Fibroblast of upper back skin (primary cell): ENCODE measurements at regions not wholly inside any gene's neighbourhood (a gene's known extent, or its start where the extent isn't known, plus 50 kb on each side); places are given as distances from the start of the nearest gene placed in this dataset.
A peak's percentile ranks its signal among the peaks of the same experiment; 100 is the strongest.
"Not testable (repeated sequence)": the region's sequence is repeated elsewhere in the genome, so short reads cannot be mapped to it uniquely, and the experiment has no call there.

Experiments used
- DNase-seq: peaks from one replicate; pipeline ENCODE4 v3.0.0-alpha.2; 2013

DNA sequence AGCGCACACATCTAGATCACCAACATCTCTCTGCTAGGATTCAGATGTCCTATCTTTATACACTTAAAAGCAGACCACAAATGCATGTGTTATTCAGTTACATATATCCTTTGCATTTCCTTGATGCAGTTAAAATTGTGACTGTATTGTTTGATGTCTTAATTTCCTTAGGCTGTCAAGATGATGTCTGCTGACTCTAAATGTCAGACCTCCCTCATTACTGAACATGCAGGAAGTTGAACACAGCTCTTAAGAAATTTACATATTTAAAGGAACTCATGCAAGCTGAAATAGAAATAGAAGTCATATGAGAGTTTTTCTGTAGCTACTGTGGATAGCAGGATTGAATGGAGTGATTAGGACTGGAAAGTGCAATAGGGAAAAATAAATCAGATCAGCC is 336.5 kb upstream of the SEMA6A start:
- no peak for DNase-seq

DNA sequence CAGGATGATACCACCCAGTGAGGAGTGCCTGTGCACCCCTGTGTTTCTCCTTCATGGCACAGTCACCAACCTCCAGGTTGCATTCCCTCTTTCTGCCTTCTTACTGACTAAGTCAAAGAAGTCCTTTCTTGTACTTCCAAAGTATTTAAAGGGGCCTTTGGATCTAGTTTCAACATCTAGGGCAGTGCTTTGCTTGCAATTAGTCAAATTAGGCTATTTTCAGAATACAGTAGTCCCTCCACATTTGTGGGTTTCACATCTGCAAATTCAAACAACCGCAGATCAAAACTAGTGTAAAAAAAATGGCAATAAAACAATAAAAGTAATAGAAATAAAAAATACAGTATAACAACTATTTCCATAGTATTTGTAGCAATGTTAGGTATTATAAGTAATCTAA is 333.9 kb upstream of the SEMA6A start:
- DNase-seq = no peak

DNA sequence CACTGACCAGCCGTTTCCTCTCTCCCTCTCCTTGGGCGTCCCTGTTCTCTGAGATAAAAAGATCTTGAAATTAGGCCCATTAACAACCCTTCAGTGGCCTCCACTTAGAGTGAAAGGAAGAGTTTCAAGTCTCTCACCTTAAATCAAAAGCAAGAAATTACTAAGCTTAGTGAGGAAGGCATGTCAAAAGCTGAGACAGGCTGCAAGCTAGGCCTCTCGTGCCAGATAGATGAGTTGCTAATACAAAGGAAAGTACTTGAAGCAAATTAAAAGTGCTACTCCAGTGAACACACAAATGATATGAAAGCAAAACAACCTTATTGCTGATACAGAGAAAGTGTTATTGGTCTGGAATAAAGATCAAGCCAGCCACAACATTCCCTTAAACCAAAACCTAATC is 331.3 kb upstream of the SEMA6A start:
- DNase-seq = no peak

DNA sequence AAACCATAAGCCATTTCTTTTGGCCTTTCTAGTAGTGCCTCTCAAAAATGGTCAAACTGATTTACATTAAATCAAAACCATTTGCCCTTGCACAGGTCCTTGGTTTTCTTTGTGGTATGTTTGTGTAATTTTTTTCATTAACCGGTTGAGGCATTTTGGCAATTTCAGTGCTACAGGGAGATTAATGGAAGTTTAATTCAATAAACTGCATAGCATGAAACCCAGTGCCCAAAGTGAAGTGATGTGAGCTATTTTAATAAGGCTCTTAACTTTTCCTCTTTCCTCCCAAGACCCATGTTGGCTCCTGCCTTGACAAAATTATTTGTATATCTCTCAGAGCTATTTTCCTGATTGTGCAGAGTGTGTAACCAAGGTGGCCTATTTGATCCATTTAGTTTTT is 326.2 kb upstream of the SEMA6A start:
- no peak for DNase-seq

DNA sequence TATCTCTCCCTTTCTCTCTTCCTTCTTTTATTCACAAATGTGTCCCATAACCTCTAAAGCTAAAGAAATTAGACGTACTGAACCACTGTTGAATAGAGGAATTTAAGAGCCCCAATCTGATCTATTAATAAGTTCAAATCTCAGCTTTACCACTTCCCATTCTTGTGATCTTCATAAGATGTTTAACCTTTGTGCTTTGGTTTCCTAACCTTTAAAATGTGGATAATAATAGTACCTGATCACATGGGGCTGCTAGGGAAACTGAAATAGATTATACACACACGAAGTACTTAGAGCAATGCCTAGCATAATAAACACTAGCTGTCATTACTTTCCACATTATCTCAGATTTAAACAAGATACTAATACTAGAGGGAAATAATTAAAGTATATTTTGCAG is 324.3 kb upstream of the SEMA6A start:
- DNase-seq = no peak

DNA sequence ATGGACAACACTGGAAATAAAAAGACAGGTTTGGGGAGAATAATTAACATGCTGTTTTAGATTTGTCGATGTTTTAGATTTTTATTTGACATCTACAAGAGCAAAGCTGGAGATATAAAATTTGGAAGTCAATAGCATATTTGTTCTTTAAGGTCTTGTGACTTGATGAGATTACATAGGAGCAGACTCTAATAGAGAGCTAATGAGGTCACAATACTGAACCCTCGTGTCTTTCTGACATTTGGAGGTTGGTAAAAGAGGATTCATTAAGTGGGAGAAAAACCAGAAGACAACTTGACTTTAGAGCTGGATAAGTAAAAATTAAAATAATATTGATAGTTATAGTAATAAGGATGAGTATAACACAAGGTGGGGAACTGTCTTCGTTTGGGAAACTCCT is 322.7 kb upstream of the SEMA6A start:
- DNase-seq = no peak

DNA sequence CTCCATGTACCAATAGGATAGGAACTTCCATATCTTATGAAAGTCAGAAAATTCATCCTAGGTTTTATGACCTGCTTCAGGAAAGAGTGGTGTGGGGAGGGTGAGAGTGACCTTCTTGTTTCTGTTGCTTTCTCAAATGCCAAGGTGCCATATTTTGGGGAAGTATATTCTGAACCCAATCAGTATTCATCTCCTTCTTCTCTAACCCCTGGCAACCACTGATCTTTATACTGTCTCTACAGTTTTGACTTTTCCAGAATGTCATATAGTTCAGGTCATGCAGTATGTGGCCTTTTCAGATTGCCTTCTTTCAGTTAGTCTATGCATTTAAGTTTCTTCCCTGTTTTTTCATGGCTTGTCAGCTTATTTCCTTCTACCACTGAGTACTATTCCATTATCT is 321.4 kb upstream of the SEMA6A start:
- no peak for DNase-seq

DNA sequence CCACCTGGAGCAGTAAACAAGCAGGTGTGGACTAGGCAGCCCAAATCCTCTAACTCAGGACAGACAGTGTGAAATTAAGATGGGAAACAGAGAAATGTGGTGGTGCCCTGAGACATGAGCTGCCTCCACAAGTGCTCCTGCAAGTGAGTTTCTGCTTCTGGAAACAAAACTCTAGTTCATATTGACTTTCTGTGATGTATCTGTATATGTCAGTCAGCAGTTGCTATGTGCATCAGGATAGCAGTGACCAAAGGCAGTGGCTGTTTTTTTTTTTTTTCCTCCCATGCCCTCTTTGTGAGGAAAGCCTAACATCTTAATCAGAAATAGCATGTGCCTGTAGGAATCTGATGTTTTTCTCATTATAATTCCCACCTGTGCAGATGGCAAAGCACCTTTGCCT is 318.4 kb upstream of the SEMA6A start:
- DNase-seq = no peak

DNA sequence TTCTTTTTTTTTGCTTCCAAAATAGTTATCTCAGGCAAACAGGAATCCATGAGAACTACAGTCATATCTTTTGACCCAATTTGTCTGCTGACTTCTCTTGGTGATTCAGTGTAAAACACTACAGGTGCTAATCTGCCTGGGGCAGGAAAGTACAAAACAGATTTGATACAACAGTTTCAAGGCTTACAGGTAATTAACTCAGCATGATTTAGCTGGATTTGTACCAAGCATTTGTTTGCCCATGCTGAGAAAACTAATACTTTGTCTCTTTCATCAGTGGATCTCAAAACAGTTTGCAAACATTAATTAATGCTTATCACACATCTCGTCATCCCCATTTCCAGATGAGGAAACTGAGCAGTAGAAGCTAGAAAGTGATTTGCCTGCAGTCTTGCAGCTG is 312.5 kb upstream of the SEMA6A start:
- DNase-seq = no peak

DNA sequence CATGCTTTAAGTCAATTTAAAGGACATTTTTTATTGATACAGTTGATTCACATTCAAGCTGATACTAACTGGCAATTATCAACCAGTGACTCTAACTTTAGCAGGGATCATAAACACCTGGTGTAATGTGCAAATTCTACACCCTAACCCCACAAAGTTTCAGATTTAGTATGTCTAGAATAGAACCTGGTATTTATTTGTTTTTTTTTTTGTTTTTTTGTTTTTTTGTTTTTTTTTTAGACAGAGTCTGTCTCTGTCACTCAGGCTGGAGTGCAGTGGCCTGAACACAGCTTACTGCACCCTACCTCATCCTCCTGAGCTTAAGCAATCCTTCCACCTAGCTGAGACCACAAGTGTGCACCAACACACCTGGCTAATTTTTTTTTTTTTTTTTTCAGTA is 311.2 kb upstream of the SEMA6A start:
- DNase-seq = no peak

DNA sequence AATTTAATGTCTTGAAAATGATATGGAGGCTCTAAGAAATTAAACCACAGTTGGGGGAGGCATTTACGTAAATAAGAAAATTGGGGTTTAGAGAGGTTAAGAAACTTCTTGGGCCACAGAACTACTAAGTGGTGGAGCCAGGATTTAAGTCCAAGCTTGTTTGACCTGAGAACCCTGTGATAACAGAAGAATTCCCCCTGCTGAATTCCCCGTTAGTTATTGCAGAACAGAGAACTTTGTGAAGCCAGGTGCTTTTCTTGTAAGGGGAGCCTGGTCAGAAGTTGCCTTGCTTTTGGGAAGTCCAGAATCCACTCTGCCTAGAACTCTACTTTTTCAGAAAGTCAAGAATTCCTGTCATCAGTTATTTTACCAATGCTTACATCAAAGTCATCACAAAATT is 309.3 kb upstream of the SEMA6A start:
- DNase-seq = no peak

DNA sequence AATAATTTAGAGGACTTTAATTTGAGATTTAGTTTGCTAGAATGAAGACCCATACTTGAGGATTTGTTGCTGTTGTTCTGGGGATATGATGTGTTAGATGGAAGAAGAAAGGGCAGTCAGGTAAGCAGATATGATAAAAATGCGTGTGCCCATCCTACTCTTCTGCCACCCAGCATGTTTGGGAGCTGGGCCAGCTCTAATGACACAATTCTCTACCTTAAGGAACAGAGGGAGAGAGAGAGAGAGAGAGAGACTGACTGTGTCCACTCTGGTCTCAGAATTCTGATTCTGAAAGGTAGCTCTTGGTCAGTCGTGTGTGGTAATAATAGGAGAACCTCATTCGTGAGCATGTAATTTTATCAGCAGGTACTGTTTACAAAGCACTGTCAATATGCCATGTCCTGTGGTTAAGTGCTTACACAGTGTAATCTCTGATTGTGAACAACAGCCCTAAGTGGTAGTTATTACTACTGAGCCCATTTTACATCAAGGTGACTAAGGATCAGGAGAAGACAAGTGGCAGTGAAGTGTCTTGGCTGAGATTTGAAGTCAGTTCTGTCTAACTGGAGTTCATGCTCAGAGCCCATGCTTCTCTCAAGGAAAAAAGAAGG is 307.4 kb upstream of the SEMA6A start:
- DNase-seq = no peak

DNA sequence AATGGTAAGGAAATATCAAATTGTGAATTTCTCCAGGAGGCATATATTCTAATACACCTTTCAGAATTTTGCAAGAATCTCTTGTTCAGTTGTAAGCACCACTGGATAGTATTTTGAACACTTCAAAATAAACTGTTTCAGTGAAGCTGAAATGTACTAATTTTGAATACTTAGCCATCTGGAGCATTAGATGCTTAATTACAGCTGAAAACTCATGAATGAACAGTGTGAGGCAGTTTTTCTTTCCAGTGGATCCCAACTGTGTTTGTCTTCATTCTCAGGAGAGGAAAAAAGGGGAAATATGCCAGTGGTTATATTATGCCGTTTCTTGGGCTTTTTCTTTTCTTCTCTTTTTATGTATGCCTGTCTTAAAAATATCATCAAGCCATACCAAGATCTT is 306.0 kb upstream of the SEMA6A start:
- DNase-seq = no peak

DNA sequence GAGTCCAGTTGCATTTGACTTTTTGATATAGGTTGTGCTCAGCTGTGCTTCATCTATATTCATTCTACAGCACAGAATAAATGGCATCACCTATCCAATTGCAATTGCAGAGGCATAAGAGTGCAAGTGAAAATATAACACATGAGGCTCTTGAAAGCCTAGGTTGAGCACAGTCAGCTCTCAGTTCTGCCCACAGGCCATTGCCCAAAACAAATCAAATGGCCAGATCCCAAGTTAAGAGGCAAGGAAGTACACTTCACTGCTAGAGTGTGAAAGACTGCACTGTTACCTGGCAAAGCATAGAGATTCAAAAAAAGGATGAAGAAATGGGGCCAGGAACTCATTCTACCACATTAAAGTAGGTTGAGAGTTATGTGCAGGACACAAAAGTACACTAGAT is 305.5 kb upstream of the SEMA6A start:
- no peak for DNase-seq

DNA sequence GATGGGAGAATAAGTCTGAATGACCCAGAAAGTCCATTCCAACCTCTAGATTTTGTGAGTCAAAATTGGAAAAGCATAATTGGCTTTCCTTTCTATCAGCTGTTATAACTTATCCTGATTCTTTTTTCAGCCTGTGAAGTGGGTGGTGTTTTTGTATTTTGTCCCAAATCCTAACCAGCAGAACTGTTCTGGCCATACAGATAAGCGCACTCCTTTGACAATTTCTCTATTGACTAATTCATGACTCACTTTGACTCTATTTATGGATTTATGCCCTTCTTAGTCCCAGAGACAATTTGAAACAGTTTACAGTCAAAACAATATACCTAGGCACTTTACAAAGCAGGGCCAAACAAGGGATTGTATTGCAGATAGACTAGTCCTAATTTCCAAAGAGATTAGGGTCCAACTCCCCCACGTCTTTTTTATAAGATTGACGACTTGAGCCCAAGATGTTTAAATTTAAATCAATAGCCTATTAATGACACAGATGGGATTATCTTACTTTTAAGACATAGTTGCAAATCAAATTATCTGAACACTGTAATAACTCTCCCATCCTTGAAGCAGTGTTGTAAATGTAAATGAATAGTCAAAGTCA is 301.7 kb upstream of the SEMA6A start:
- no peak for DNase-seq

DNA sequence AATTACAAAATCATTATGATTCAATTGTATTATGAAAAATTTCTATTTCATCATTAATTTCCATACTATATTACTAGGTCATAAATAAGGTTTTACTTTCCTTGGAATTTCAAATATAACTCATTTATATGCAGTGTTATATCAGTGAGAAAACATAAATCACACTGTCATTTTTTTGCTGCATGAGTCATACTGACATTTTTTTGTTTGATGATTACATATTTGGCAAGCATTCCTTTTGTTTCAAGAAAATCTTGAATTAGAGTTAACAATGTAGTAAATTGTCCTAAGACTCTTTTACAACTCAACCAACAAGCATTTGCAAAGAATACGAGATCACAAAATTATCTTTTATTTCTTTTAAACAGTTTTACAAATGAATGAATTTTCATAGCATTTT is 298.4 kb upstream of the SEMA6A start:
- DNase-seq = peak; percentile 9

DNA sequence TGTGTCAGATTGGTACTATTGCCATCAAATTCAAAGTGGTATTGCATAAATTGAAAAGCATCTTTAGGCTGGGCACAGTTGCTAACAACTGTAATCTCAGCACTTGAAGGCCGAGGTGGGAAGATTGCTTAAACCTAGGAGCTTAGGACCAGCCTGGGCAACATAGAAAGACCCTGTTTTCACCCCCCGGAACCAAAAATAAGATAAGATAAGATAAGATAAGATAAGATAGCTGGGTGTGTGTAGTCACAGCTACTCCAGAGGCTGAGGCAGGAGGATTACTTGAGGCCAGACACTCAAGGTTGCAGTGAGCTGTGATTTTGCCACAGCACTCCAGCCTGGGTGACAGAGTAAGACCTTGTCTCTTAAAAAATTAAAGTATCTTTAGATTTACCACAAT is 297.9 kb upstream of the SEMA6A start:
- DNase-seq = no peak

DNA sequence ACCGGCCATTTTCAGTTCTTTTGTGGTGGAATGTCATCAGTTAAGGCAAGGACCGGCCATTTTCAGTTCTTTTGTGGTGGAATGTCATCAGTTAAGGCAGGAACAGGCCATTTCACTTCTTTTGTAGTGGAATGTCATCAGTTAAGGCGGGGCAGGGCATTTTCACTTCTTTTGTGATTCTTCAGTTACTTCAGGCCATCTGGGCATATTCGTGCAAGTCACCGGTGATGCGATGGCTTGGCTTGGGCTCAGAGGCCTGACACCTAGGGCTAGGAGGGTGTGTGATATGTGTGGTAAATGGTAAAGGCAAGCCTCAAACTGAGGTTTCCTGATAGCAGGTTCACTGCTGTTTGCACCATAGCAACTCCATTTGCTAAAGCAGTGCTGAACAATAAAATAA is 293.2 kb upstream of the SEMA6A start:
- DNase-seq = not testable (repeated sequence)

DNA sequence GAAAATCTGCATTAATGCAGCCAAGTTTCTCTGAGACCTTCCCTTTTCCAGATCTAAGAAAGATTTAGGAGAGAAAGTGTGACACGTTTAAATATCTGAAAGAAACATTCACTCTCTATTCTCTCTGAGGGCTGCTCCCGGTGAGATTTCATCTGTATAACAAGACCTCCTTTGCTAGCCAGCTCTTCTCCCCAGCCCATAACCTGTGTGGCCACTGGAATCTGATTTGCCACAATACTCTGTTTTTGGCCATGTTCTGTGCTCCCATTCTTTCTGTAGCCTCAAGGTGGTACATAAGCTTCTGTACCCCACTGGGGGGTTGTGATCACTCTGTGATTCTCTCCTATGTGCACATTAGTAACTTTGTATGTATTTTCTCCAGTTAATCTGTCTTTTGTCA is 291.0 kb upstream of the SEMA6A start:
- no peak for DNase-seq

DNA sequence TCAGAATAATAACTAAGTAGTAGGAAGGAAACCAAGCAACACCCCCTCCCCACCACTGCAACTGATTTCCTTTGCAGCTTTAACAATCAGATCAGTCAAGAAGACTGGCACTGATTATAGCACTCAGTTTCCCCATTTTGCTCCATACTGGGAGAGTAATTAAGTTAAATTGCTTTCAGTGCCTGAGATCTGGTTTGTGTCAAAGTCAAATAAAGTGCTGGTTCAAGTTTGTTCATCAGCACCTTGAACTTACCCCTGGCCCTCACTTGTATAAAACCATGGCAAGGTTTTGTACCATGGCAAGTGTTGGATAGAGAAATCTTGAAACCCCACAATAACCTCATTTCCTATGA is 290.2 kb upstream of the SEMA6A start:
- DNase-seq = no peak

DNA sequence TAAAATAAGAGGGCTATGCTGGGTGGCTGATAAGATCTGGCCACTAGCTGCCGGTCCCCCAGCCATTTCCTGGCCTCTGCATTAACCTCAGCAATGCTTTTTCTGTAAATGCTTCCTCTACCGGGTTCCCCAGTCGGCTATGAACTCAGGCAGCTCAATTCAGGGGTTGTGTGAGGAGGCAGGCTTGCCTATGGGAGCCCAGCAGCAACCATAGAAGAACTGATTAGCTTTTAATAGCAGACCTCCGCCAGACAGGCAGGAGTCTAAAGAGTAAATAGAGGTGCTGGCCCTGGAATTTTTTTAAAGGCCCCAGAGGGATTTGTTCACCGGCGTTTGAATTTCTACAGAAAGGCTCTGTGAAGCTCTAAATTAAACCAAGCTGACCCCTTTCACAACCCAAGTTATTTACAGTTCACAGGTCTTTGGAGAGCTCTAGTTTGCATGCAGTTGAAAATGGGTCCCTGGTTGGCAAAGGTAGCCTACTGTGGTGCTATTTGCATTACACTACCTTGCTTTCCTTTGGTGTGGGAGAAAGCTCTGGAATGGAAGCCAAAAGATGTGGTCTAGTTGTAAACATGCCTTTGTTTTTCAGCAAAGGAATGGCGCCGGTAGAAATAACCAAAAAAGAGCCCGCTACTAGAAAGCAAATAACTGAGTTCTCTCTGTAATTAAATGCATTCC is 289.7 kb upstream of the SEMA6A start:
- no peak for DNase-seq

DNA sequence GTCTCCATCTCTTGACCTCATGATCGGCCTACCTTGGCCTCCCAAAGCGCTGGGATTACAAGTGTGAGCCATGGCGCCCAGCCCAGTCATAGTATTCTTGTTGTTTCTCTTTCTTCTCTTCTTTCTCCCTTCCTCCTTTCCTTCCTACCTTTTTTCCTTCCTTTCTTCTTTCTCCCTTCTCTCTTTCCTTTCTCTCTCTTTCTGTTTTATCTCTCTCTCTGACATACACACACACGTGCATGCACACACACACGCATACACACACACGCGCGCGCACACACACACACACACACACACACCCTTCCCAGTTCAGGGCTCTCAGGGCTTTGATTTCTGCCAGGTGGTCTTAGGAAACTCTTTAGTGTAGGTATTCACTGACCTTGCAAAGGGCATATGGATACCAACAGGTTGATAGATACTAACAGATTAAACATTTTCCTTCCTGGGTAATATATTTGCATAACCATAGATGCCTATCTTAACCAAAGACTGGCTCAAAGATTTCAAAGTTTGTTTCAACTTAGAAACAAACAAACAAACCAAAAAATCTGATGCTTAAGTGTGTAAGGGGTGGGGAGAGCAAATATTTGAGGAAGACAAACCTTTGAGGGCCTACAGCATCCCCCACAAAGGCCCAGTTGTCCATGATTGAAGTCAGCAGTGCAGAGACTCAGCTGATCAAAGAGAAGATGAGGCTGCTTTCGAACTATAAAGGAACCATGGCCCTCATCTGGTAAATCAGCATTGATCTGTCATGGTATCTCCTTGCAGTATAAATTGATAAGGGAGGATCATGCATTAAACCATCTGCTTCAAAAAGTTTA is 288.2 kb upstream of the SEMA6A start:
- DNase-seq = no peak

DNA sequence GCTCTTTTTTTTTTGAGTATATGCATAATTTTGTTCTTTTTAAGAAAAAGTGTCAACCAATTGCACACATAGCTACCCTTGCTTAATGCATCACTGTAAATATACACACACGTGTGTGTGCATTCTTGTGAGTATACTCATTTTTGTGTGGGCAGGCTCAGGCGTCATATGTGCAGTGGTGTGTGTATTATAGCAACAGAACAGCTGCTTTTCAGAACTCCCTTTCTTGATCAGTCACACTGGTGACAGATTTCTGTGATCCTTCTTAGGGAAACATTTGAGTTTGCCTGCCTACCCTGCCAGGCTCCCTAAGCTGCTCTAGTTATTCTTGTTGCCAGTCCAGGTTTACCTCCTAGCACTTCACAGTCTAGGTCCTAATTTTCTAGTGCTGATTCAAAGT is 287.0 kb upstream of the SEMA6A start:
- DNase-seq = no peak

DNA sequence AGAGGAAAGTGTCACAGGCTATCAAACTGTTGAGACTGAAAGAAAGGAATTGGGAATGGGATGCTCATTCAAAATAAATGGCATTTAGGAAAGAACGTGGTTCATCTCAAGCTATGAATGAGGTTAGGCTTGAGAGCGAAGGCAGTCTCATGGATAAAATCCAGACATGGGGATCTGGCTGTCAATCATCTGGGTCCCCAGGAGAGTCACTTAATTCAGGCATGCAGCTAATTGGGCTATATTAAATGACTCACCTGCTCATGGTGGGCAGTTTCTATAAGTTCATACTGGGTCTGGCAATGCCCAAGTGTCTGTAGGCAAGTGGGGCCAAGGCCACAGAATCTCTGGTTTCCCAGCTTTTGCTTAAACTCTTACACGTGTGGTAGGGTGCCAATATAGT is 286.5 kb upstream of the SEMA6A start:
- no peak for DNase-seq
